HG03025 (cell line): ENCODE measurements at regions not wholly inside any gene's neighbourhood (a gene's known extent, or its start where the extent isn't known, plus 50 kb on each side); places are given as distances from the start of the nearest gene placed in this dataset.
"Not testable (repeated sequence)": the region's sequence is repeated elsewhere in the genome, so short reads cannot be mapped to it uniquely, and the experiment has no call there.

Experiments
- ATAC-seq: cut with Tn5 transposase; IDR thresholded peaks from one replicate; pipeline ENCODE4 v1.9.1; 2021; ENCODE audit warnings: mild to moderate bottlenecking, moderate library complexity; ENCODE audit not compliant: unreplicated experiment, low FRiP score

DNA sequence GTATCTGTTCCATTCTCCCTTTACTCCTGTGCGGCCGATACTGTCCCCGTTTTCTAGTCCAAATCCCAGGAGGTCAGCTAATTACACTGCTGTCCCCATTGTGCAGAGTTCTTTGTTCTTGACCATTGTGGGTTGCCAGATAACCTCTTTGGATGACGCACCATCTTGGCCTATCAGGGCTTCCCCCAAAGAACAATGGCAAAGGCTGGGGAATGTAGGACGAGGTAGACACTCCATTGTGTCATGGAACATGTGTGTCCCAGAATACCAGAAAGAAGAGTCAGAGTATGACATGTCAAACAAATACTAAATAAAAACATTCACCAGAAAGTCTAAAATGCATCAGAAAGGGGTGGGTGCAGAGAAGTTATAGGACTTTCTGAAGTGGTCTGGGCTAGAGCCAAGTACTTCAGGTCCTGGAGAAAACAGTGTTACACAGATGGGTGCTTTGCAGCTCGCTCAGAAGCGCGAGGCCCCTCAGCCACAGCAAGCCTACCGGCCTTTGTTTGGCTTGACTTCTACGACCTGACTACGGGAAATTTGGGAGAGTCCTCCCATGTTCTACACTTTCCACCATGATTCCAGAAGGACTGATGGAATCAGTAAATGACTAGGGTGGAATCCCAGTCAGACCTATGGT is 83.2 kb upstream of the SSBP2 start:
- ATAC-seq, result no peak

DNA sequence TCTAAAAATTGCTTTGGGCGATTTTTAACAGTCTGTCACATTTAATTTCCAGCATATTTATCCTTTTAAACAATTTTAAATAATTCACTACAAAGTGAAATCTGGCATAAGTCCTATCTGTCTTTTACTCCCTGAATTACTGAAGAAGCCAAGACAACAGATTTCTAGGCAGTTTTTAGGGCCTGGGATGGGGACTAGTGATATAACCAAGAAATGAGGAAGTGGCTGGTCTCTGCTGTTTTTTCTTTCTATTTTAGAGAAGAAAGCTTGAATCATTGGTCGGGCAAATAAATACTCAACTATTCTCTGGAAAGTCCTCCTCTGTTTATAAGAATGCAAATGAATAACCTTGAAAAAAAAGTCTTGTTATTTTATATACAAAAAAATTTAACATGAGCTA is 79.7 kb upstream of the SSBP2 start:
- ATAC-seq, result no peak

DNA sequence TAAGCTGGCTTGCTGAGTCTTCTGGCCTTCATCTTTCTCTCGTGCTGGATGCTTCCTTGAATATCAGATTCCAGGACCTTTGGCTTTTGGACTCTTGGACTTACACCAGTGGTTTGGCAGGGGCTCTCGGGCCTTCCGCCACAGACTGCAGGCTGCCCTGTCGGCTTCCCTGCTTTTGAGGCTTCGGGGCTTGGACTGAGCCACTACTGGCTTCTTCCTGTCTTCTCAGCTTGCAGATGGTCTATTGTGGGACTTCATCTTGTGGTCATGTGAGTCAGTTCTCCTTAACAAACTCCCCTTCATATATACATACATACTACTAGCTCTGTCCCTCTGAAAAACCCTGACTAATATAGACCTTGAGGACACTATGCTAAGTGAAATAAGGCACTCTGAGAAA is 78.3 kb upstream of the SSBP2 start:
- ATAC-seq, result no peak

DNA sequence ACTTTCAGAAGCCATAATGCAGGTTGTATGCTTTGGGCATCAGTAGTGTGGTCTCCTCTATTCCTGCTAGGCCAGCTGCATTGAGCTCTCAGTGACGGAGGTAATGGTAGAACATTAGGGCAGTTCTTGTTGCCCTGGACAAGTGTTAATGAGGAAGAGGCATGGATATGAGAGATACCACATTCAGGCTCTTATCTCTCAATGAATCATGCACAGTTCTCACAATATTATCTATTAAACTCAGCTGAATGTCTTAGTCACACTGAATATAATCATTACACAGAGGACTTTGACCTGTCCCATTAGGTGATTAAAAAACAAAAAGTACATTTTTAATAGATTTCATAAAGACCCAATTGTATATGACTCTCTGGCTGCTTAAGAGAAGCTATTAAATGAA is 76.6 kb upstream of the SSBP2 start:
- ATAC-seq, result no peak

DNA sequence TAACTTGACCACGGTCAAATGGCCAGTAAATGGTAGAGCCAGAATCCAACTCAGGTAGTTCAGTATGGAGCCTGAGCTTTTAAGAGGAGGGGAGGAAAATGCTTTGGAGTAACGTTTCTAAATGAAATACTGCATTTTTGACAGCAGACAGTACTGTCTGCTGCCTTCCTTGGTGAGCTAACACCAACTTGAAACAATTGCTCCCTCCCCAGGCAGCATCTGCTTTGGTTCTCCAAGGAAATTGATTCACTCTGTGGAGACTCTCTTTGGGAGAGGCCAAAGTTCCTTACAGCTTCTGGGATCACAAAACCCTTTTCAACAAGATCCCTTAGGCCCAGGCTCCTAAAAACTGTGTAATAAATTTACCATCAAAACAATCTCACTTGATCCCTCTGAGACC is 75.2 kb upstream of the SSBP2 start:
- no peak for ATAC-seq

DNA sequence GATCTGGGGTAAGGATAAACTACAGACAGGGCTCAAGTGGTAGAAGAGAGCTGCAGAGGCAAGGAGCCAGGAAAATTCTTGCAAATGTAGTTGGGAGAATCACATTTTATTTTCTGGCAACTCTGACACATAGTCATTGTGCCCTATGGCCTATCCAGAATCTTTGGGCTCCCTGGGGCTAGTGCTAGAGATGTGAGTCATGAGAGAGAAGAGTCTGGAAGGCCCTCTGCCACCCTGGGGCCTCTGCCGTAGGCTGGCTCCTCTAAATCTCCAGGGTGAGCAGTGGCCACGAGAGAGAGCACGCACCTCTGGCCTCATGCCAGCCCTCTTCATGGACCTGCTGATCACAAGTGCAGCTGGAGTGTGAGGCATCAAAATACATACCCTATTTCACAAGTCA is 74.3 kb upstream of the SSBP2 start:
- no peak for ATAC-seq

DNA sequence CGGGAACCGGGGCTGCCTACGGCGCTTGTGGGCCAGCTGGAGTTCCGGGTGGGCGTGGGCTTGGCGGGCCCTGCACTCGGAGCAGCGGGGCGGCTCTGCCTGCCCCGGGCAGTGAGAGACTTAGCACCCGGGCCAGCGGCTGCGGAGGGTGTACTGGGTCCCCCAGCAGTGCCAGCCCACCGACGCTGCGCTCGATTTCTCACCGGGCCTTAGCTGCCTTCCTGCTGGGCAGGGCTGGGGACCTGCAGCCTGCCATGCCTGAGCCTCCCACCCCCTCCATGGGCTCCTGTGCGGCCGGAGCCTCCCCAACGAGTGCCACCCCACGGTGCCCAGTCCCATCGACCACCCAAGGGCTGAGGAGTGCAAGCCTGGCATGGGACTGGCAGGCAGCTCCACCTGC is 72.8 kb upstream of the SSBP2 start:
- ATAC-seq, result not testable (repeated sequence)

DNA sequence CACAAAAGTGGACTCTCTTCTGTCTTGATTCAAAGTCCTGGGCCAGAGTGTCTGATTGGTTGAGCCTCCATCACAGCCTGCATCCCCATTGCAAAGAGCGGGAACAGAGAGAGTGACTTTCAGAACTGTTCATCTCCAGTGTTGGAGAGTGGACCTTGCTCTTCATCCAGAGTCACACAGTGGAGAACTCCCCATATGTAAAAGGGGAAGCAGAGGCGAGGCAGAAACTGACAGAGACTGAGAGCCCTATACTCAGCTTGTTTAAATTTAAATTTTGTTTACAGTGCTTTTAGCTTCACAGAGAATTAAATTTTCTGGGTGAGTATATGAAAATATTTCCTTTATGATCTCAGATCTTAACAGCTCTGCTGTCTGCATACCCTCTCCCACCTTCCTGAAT is 70.0 kb upstream of the SSBP2 start:
- ATAC-seq, result no peak

DNA sequence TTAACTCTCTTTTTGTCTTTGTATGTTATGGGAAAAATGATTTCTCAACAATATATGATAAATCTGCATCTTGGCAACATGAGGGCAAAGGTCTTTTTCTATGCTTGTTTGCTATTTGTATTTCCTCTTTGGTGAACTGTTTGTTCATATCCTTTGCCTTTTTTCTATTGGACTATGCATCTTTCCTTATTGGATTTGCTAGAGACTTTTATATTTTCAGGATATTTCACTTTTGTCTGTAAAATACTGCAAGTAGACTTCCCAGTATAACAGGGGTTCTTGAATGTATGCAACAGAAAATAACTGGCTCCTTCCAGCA is 69.4 kb upstream of the SSBP2 start:
- no peak for ATAC-seq

DNA sequence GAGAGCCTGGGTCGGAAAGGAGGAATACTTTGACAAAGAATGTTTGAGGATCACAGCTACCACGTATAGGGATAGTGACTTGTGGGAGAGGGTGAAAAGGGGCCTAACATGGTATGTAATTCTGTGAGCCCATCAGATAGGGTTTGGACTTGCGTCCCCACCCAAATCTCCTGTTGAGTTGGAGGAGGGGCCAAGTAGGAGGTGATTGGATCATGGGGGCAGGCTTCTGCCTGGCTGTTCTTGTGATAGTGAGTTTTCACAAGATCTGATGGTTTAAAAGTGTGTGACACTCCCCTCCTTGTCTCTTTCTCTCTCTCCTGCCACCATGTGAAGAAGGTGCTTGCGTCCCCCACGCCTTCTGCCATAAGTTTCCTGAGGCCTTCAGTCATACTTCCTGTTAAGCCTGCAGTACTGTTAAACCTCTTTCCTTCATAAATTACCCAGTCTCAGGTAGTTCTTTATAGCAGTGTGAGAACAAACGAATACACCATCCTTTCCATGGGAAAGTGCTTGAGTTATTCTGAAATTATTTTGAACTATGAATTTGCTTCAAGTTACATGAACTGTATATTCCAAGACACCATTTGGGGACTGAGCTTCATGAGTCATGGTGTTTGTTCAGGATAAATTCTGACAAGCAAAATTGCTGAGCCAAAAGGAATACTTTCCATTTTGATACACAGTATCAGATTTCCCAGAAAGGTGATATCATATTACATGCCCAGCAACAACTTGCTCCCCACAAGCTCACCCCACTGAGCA is 68.8 kb upstream of the SSBP2 start:
- ATAC-seq, result no peak

DNA sequence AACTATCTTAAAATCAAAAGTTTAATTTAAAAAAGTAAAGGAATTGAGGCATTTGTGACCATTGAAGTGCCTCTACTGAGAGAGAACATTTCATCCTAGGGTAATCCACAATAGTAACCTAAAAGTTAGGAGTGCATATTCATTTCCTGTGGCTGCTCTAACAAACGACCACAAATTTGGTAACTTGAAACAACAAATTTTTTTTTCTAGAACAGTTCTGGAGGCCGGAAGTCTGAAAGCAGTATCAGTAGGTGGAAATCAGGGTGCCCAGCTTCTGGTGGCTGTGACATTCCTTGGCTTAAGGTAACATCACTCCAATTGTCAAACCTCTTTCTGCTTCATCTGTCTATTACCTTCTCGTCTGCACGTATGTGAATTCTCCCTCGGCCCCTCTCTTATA is 67.1 kb upstream of the SSBP2 start:
- no peak for ATAC-seq

DNA sequence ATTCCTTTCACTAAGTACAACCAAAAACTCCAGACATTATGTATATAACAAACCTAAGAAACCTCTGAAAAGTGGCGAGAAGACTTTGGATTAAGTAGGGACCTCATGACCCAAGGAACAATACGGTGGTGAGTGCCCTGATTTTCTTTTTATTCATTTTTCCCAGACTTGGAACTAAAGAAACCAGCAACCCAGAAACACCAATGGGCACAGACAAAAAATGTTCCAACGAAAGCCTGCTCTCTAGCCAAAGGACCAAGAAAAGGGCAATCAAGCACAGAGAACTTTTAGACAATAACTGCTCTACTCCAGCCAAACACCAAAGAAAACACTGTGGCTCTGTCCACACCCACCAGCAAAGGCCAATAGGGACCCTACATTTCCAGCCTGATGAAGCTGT is 66.2 kb upstream of the SSBP2 start:
- no peak for ATAC-seq

DNA sequence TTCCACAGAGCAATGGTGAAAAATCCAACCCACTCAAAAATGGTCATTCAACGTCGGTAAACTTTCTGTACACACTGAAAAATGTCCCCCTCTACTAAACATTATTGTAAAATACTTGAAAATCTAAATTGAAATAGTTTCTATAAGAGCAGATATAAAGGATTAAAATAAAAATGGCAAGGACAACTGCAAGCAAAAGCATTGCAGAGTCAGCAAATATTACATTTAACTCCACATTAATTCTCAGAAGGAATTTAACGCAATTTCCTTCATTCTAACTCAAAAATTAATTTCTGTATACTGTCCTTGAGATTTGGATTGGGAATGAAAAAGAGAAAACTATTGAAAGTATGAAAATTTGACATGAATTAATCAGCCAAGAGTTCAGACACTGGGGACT is 64.4 kb upstream of the SSBP2 start:
- no peak for ATAC-seq

DNA sequence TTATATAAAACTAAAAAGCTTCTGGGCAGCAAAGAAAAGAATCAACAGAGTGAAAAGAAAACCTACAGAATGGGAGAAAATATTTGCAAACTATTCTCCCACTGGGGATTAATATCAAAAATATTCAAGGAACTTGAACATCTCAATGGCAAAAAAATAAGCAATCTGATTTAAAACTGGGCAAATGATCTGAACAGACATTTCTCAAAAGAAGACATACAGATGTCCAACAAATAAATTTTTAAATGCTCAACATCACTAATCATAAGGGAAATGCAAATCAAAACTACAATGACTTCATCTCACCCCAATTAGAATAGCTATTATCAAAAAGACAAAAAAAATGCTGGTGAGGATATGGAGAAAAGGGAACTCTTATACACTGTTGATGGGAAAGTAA is 57.2 kb upstream of the SSBP2 start:
- no peak for ATAC-seq

DNA sequence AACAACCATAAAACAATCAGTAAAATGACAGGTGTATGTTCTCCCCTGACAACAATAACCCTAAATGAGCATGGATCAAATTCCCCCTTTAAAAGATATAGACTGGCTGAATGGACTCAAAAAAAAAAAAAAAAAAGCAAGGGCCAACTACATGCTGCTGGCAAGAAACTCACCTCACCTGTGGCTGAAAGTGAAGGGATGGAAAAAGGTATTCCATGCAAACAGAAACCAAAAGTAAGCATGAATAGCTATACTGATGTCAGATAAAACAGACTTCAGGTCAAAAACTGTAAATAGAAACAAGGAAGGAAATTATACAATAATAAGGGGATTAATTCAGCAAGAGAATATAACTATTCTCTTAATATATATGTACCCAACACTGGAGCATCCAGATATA is 54.2 kb upstream of the SSBP2 start:
- no peak for ATAC-seq

DNA sequence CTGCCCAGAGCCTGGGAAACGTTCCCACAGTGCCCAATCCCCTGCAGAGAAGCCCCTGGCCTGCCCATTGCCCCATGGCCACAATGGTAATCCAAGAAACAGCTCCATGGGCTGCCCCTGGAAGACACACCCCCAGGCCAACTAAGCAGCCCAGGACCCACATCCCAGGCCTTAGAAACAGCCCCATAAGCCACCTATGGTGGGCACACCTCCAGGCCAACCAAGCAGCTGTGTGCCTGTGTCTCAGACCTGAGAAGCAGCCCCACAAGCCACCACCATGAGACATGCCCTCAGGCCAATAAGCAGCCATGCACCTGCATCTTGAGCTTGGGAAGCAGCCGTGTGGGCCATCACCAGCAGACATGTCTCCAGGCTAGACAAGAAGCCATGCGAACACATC is 52.9 kb upstream of the SSBP2 start:
- ATAC-seq, result no peak

DNA sequence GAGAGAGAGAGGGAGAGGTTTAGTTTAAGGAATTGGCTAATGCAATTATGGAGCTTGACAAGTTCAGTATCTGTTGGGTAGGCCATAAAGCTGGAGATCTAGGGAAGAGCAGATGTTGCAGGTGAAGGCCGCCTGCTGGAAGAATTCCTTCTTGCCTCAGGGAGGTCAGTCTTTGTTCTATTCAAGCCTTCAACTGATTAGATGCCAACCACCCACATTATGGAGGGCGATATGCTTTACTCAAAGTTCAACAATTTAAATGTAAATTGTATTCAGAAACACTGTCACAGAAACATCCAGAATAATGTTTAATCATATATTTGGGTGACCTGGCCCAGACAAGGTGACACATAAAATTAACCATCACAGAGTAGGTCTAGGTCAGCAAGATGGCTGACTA is 51.7 kb upstream of the SSBP2 start:
- no peak for ATAC-seq

DNA sequence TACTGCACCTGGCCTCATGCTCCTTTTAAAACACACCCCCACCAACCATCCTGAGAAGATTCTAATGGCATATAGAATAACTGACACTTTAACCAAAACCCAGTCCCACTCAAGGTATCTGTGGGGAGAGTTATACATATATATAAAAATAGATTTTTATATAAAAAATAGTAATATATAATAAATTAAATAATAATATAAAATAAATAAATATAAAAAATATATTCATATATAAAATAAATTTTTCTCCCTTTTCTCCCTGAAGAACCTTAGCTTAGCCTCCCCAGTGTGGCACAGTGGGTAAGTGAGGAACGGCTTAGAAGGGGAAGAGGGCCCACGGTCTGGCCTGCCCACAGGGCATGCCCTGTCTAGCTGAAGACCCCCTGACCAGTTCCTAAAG is 51.1 kb upstream of the SSBP2 start:
- ATAC-seq, result no peak

DNA sequence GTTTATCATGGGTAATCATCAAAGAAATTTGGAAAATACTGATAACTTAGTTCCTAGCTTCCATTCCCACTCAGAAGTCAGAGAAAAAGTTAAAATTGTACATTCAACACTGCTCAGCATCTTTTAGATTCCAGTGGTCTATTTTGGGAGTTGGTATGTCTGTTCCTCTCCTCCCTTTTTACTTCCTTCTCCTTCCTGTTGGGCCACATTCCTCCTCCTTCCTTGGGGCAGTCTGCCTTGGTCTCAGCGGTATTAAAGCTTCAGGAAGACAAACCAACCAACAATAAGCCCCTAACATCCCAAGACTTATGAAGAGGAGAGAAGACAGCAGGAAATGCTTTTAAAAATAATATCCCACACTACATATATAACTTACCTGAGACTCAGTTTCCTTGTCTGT is 49.9 kb upstream of the SSBP2 start:
- no peak for ATAC-seq
